OCI-LY1 (cell line): ENCODE measurements at regions not wholly inside any gene's neighbourhood (a gene's known extent, or its start where the extent isn't known, plus 50 kb on each side); places are given as distances from the start of the nearest gene placed in this dataset.

Experiments used
- EZH2 ChIP-seq: fragments of 200-600 bp; sonication (generic), shearing (Covaris generic); IDR thresholded peaks from 2 replicates; pipeline ENCODE4 v1.8.0; 2017; ENCODE audit warnings: borderline replicate concordance, mixed run types, mild to moderate bottlenecking, antibody characterized with exemption, low read length, moderate library complexity, mixed read lengths
- TF ChIP-seq, protein P1 (sequence below): fragments of 200-600 bp; sonication (generic), shearing (Covaris generic); IDR thresholded peaks from 2 replicates; pipeline ENCODE4 v1.5.1; 2017; ENCODE audit warnings: mild to moderate bottlenecking, antibody characterized with exemption, low read length, moderate library complexity, mixed read lengths

DNA sequence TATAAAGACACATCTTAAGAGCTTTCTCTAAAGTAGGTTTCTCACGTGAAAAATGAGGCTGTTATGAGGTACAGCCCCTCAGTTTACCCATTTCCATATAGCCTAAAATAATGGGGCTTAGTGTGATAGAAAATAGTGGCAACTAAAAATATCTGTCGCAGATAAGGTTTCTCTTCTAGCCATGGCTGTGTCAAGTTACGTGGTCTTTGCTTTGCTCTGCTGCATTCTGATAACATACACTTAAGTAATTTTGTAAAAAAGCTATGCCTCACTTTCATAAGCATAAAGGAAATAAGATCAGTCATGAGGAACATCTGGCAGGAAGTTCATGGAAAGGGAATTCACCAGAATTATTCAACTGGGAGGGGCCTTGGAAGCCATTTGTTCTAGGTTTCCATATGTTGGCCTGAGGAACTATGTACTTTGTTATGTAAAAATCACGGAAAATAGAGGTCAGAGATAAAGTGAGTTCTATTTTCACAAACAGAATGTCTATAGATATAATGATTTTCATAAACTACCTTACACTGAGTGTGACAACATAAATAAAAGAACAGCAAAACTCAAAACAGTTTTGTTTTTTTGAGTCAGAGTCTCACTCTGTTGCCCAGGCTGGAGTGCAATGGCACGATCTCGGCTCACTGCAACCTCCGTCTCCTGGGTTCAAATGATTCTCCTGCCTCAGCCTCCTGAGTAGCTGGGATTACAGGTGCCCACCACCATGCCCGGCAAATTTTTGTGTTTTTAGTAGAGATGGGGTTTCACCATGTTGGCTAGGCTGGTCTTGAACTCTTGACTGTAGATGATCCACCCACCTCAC lies 195.6 kb upstream of the KRR1 start:
- TF ChIP-seq, protein P1, sequence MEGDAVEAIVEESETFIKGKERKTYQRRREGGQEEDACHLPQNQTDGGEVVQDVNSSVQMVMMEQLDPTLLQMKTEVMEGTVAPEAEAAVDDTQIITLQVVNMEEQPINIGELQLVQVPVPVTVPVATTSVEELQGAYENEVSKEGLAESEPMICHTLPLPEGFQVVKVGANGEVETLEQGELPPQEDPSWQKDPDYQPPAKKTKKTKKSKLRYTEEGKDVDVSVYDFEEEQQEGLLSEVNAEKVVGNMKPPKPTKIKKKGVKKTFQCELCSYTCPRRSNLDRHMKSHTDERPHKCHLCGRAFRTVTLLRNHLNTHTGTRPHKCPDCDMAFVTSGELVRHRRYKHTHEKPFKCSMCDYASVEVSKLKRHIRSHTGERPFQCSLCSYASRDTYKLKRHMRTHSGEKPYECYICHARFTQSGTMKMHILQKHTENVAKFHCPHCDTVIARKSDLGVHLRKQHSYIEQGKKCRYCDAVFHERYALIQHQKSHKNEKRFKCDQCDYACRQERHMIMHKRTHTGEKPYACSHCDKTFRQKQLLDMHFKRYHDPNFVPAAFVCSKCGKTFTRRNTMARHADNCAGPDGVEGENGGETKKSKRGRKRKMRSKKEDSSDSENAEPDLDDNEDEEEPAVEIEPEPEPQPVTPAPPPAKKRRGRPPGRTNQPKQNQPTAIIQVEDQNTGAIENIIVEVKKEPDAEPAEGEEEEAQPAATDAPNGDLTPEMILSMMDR, result no peak
- no peak for TF ChIP-seq EZH2
